ENCODE measurements at regions not wholly inside any gene's neighbourhood (a gene's known extent, or its start where the extent isn't known, plus 50 kb on each side); places are given as distances from the start of the nearest gene placed in this dataset.
A peak's percentile ranks its signal among the peaks of the same experiment; 100 is the strongest.

GRCh38 chr10:118817328-118818068 lies 62.7 kb upstream of the CACUL1 start:
- Mint-ChIP-seq H3K4me3 (ENCODE audit: unreplicated experiment) (no peak overlapping the region), H3K36me3 (ENCODE audit: unreplicated experiment) (no peaks in the 10 kb centered on the region), H3K27me3 (ENCODE audit: unreplicated experiment) (peaks cover 13% of the 10 kb centered on the region), H3K27ac (ENCODE audit: unreplicated experiment) (peak overlapping the region; percentile 93), H3K9me3 (ENCODE audit: unreplicated experiment) (peaks cover 25% of the 10 kb centered on the region), H3K4me1 (ENCODE audit: low read depth, unreplicated experiment) (peaks cover 27% of the 10 kb centered on the region)
- DNase-seq = no peak
- no peak for TF ChIP-seq CTCF (IDR thresholded peaks at IDR 0.05; ENCODE audit: partially characterized antibody, unreplicated experiment)

- H3K9me3 Mint-ChIP-seq (ENCODE audit: unreplicated experiment) = peaks cover 23% of the 10 kb centered on the region
- no peak for TF ChIP-seq CTCF (IDR thresholded peaks at IDR 0.05; ENCODE audit: partially characterized antibody, unreplicated experiment)
- H3K4me1 Mint-ChIP-seq (ENCODE audit: low read depth, unreplicated experiment) = peaks cover 24% of the 10 kb centered on the region
- H3K27ac Mint-ChIP-seq (ENCODE audit: unreplicated experiment) = peak overlapping the region; percentile 93
- peak overlapping the region; percentile 57 for H3K4me3 Mint-ChIP-seq (ENCODE audit: unreplicated experiment)
- peaks cover 10% of the 10 kb centered on the region for H3K27me3 Mint-ChIP-seq (ENCODE audit: unreplicated experiment)
- no peaks in the 10 kb centered on the region for H3K36me3 Mint-ChIP-seq (ENCODE audit: unreplicated experiment)
- DNase-seq = peak; percentile 81
Observed at GRCh38 chr10:118818621-118819221, 64.0 kb upstream of the CACUL1 start.

GRCh38 chr10:118820326-118821116 lies 65.8 kb upstream of the CACUL1 start:
- peak overlapping the region; percentile 56 for H3K27ac Mint-ChIP-seq (ENCODE audit: unreplicated experiment)
- H3K36me3 Mint-ChIP-seq (ENCODE audit: unreplicated experiment) = no peaks in the 10 kb centered on the region
- TF ChIP-seq CTCF (IDR thresholded peaks at IDR 0.05; ENCODE audit: partially characterized antibody, unreplicated experiment) = no peak
- DNase-seq = no peak
- peaks cover 10% of the 10 kb centered on the region for H3K27me3 Mint-ChIP-seq (ENCODE audit: unreplicated experiment)
- peaks cover 24% of the 10 kb centered on the region for H3K4me1 Mint-ChIP-seq (ENCODE audit: low read depth, unreplicated experiment)
- H3K9me3 Mint-ChIP-seq (ENCODE audit: unreplicated experiment) = peaks cover 23% of the 10 kb centered on the region
- no peak overlapping the region for H3K4me3 Mint-ChIP-seq (ENCODE audit: unreplicated experiment)

- TF ChIP-seq CTCF (IDR thresholded peaks at IDR 0.05; ENCODE audit: partially characterized antibody, unreplicated experiment) = no peak
- Mint-ChIP-seq H3K9me3 (ENCODE audit: unreplicated experiment) (peaks cover 14% of the 10 kb centered on the region), H3K27ac (ENCODE audit: unreplicated experiment) (no peak overlapping the region), H3K27me3 (ENCODE audit: unreplicated experiment) (peaks cover 8% of the 10 kb centered on the region), H3K36me3 (ENCODE audit: unreplicated experiment) (no peaks in the 10 kb centered on the region), H3K4me3 (ENCODE audit: unreplicated experiment) (no peak overlapping the region), H3K4me1 (ENCODE audit: low read depth, unreplicated experiment) (peaks cover 10% of the 10 kb centered on the region)
- no peak for DNase-seq
Observed at GRCh38 chr10:118823256-118823907, 68.6 kb upstream of the CACUL1 start.

Measured in glutamatergic neuron (in vitro differentiated cells).